ENCODE measurements at regions not wholly inside any gene's neighbourhood (a gene's known extent, or its start where the extent isn't known, plus 50 kb on each side); places are given as distances from the start of the nearest gene placed in this dataset.

DNA sequence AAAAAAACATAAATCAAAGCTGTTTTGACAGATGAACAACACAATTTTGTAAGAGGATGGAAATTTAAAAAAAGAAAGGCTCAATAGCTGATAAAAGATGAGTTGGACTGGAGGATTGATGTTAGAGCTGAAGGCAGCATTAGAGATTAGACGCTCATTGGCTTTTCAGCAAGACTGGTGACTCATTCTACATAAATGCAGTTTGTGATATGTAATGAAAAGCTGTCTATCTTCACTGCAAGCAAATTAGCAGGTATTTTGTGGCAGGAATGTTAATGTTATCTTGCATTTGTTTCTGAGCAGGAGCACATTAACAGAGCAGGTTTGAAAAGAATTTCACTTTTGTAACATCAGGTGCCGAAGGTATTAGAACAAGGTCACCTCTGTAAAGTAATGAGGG lies 442.7 kb upstream of the NOVA1 start:
- Histone ChIP-seq H3K9me3 (ENCODE audit: control insufficient read depth, insufficient read depth, low read depth, low read length) (no peaks in the 10 kb centered on the region), H3K36me3 (ENCODE audit: control insufficient read depth, insufficient read depth, low read length) (no peaks in the 10 kb centered on the region), H3K4me1 (ENCODE audit: control insufficient read depth, insufficient read depth, low read length) (no peaks in the 10 kb centered on the region), H3K27me3 (ENCODE audit: control insufficient read depth, insufficient read depth, low read length) (no peaks in the 10 kb centered on the region), H3K27ac (ENCODE audit: low read length) (no peak overlapping the region), H3K4me3 (ENCODE audit: low read depth in 2 of 2, low read length in 2 of 2) (no peak overlapping the region)
- ChIA-PET POLR2A (no interaction called here), CTCF (no interaction called here)
- intact Hi-C loops (cut with micrococcal nuclease; ENCODE audit: unreplicated experiment): no loop called here
- DNase-seq (ENCODE audit: low read depth, low spot score) (no peak), ATAC-seq (no peak)
- BruUV-seq (replicated peaks): no TSS peak
- TF ChIP-seq, protein P1, sequence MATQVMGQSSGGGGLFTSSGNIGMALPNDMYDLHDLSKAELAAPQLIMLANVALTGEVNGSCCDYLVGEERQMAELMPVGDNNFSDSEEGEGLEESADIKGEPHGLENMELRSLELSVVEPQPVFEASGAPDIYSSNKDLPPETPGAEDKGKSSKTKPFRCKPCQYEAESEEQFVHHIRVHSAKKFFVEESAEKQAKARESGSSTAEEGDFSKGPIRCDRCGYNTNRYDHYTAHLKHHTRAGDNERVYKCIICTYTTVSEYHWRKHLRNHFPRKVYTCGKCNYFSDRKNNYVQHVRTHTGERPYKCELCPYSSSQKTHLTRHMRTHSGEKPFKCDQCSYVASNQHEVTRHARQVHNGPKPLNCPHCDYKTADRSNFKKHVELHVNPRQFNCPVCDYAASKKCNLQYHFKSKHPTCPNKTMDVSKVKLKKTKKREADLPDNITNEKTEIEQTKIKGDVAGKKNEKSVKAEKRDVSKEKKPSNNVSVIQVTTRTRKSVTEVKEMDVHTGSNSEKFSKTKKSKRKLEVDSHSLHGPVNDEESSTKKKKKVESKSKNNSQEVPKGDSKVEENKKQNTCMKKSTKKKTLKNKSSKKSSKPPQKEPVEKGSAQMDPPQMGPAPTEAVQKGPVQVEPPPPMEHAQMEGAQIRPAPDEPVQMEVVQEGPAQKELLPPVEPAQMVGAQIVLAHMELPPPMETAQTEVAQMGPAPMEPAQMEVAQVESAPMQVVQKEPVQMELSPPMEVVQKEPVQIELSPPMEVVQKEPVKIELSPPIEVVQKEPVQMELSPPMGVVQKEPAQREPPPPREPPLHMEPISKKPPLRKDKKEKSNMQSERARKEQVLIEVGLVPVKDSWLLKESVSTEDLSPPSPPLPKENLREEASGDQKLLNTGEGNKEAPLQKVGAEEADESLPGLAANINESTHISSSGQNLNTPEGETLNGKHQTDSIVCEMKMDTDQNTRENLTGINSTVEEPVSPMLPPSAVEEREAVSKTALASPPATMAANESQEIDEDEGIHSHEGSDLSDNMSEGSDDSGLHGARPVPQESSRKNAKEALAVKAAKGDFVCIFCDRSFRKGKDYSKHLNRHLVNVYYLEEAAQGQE (IDR thresholded peaks at IDR 0.05; ENCODE audit: insufficient read depth in 1 of 2, low read depth in 2 of 2, low read length in 1 of 2): no peak
- TF ChIP-seq POLR2AphosphoS5 (IDR thresholded peaks at IDR 0.05; ENCODE audit: low read depth, low read length): no peak
- TF ChIP-seq, protein P2, sequence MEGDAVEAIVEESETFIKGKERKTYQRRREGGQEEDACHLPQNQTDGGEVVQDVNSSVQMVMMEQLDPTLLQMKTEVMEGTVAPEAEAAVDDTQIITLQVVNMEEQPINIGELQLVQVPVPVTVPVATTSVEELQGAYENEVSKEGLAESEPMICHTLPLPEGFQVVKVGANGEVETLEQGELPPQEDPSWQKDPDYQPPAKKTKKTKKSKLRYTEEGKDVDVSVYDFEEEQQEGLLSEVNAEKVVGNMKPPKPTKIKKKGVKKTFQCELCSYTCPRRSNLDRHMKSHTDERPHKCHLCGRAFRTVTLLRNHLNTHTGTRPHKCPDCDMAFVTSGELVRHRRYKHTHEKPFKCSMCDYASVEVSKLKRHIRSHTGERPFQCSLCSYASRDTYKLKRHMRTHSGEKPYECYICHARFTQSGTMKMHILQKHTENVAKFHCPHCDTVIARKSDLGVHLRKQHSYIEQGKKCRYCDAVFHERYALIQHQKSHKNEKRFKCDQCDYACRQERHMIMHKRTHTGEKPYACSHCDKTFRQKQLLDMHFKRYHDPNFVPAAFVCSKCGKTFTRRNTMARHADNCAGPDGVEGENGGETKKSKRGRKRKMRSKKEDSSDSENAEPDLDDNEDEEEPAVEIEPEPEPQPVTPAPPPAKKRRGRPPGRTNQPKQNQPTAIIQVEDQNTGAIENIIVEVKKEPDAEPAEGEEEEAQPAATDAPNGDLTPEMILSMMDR (IDR thresholded peaks at IDR 0.05): no peak
- no peak for TF ChIP-seq SIN3A (IDR thresholded peaks at IDR 0.05; ENCODE audit: borderline replicate concordance, insufficient read depth, low read depth, low read length)
- no peak for TF ChIP-seq TCF7L2 (IDR thresholded peaks at IDR 0.05; ENCODE audit: low read depth, low read length)
- in situ Hi-C loops (cut with HindIII; ENCODE audit: low pct_unique_long_range_greater_than_20kb, low sequenced_read_pairs): no loop called here

DNA sequence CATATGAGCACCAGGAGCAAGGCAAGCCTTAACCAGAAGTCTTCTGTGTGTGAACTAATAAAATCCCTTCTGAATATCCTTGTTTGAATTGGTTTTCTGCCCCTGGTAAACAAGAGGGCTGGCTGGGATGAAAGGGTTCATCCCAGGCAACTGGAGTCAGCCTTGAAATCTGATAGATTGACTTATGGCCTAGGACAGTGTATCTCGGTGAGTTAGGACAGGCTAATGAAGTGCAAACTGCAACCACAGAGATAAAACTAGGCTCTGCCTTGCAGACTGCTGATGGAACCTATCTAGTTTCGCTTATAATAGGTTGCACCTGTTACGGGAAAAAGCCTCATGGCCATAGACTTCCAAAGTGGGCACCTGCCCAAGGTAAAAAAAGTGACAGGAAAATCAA lies 451.9 kb upstream of the NOVA1 start:
- no peaks in the 10 kb centered on the region for H3K36me3 ChIP-seq (ENCODE audit: control insufficient read depth, insufficient read depth, low read length)
- H3K27ac ChIP-seq (ENCODE audit: low read length): no peak overlapping the region
- ATAC-seq (no peak), DNase-seq (ENCODE audit: low read depth, low spot score) (no peak)
- ChIA-PET CTCF (no interaction called here), POLR2A (no interaction called here)
- no peaks in the 10 kb centered on the region for H3K27me3 ChIP-seq (ENCODE audit: control insufficient read depth, insufficient read depth, low read length)
- no TSS peak for BruUV-seq (replicated peaks)
- intact Hi-C loops (cut with micrococcal nuclease; ENCODE audit: unreplicated experiment): no loop called here
- no peaks in the 10 kb centered on the region for H3K9me3 ChIP-seq (ENCODE audit: control insufficient read depth, insufficient read depth, low read depth, low read length)
- H3K4me3 ChIP-seq (ENCODE audit: low read depth in 2 of 2, low read length in 2 of 2): no peak overlapping the region
- H3K4me1 ChIP-seq (ENCODE audit: control insufficient read depth, insufficient read depth, low read length): no peaks in the 10 kb centered on the region
- in situ Hi-C loops (cut with HindIII; ENCODE audit: low pct_unique_long_range_greater_than_20kb, low sequenced_read_pairs): no loop called here
- no peak for TF ChIP-seq POLR2AphosphoS5 (IDR thresholded peaks at IDR 0.05; ENCODE audit: low read depth, low read length)
- TF ChIP-seq SIN3A (IDR thresholded peaks at IDR 0.05; ENCODE audit: borderline replicate concordance, insufficient read depth, low read depth, low read length): no peak
- no peak for TF ChIP-seq TCF7L2 (IDR thresholded peaks at IDR 0.05; ENCODE audit: low read depth, low read length)
- TF ChIP-seq, protein P2 (IDR thresholded peaks at IDR 0.05): no peak
- TF ChIP-seq, protein P1 (IDR thresholded peaks at IDR 0.05; ENCODE audit: insufficient read depth in 1 of 2, low read depth in 2 of 2, low read length in 1 of 2): no peak
